GM23248 (cell line): ENCODE measurements at regions not wholly inside any gene's neighbourhood (a gene's known extent, or its start where the extent isn't known, plus 50 kb on each side); places are given as distances from the start of the nearest gene placed in this dataset.

ENCODE experiments used
- DNase-seq: peaks from one replicate; pipeline ENCODE4 v3.0.0-alpha.2; 2015
- H2AFZ ChIP-seq: fragments of 200-600 bp; sonication (generic); 2 replicates; pipeline ENCODE4 v1.6.1; 2016; ENCODE audit warnings: antibody characterized with exemption
- H3F3A ChIP-seq: fragments of 200-600 bp; sonication (generic); 2 replicates; pipeline ENCODE4 v1.6.1; 2016; ENCODE audit warnings: mild to moderate bottlenecking, antibody characterized with exemption, mixed run types; ENCODE audit not compliant: insufficient read depth
- H3K27ac ChIP-seq: fragments of 200-600 bp; sonication (generic); 2 replicates; pipeline ENCODE4 v1.5.1; 2016; ENCODE audit warnings: mild to moderate bottlenecking
- H3K27me3 ChIP-seq: fragments of 200-600 bp; sonication (generic); replicated peaks from 2 replicates; pipeline ENCODE4 v1.6.1; 2016; ENCODE audit warnings: mild to moderate bottlenecking; ENCODE audit not compliant: insufficient read depth
- H3K36me3 ChIP-seq: fragments of 200-600 bp; sonication (generic); 2 replicates; pipeline ENCODE4 v1.6.1; 2016; ENCODE audit warnings: low read depth, mild to moderate bottlenecking
- H3K4me1 ChIP-seq: fragments of 200-600 bp; sonication (generic); 2 replicates; pipeline ENCODE4 v1.6.1; 2016; ENCODE audit warnings: mild to moderate bottlenecking; ENCODE audit not compliant: insufficient read depth
- H3K4me2 ChIP-seq: fragments of 200-600 bp; sonication (generic); one replicate; pipeline ENCODE4 v1.6.1; 2016; ENCODE audit warnings: mild to moderate bottlenecking; ENCODE audit not compliant: unreplicated experiment
- H3K4me3 ChIP-seq: fragments of 200-600 bp; sonication (generic); 2 replicates; pipeline ENCODE4 v1.5.1; 2016; ENCODE audit warnings: mild to moderate bottlenecking
- H3K79me2 ChIP-seq: fragments of 200-600 bp; sonication (generic); 2 replicates; pipeline ENCODE4 v1.6.1; 2016; ENCODE audit warnings: mild to moderate bottlenecking; ENCODE audit not compliant: insufficient read depth
- H3K9ac ChIP-seq: fragments of 200-600 bp; sonication (generic); 2 replicates; pipeline ENCODE4 v1.6.1; 2016; ENCODE audit warnings: mild to moderate bottlenecking
- H3K9me2 ChIP-seq: fragments of 200-600 bp; sonication (generic); 2 replicates; pipeline ENCODE4 v1.6.1; 2016; ENCODE audit warnings: mixed run types, mild to moderate bottlenecking, moderate library complexity; ENCODE audit not compliant: insufficient read depth
- H3K9me3 ChIP-seq: fragments of 200-600 bp; sonication (generic); one replicate; pipeline ENCODE4 v1.6.1; 2017; ENCODE audit warnings: low read depth
- H4K20me1 ChIP-seq: fragments of 200-600 bp; sonication (generic); 2 replicates; pipeline ENCODE4 v1.6.0; 2016; ENCODE audit not compliant: insufficient read depth
- EZH2 ChIP-seq: fragments of 200-600 bp; sonication (generic); IDR thresholded peaks from 2 replicates; pipeline ENCODE4 v1.6.1; 2018; ENCODE audit warnings: antibody characterized with exemption, mild to moderate bottlenecking; ENCODE audit not compliant: insufficient read depth, poor library complexity, severe bottlenecking
- EZH2phosphoT487 ChIP-seq: fragments of 200-600 bp; sonication (generic); IDR thresholded peaks from 2 replicates; pipeline ENCODE4 v1.6.1; 2018; ENCODE audit warnings: antibody characterized with exemption, moderate library complexity, mild to moderate bottlenecking, low read depth; ENCODE audit not compliant: insufficient read depth
- whole genome bisulfite sequencing, 2 experiments: methylation state at CpG; one replicate each; pipeline ENCODE4 v1.1.6; 2015 to 2017; ENCODE audit warnings: low lambda C conversion rate in 2 of 2, low coverage in 1 of 2; ENCODE audit errors: missing lambda C conversion rate in 2 of 2; 5-methylcytosine and 5-hydroxymethylcytosine counted together
- in situ Hi-C: fragments of 300-500 bp; cut with MboI; formaldehyde crosslinking; loops from 2 replicates; pipeline ENCODE4 v1.15.0; 2020

- Histone ChIP-seq H4K20me1 (no peaks in the 10 kb centered on the region), H3K4me3 (no peak overlapping the region), H3K9me3 (no peaks in the 10 kb centered on the region), H3K4me2 (no peak overlapping the region), H3K9ac (no peak overlapping the region), H3K4me1 (no peaks in the 10 kb centered on the region), H3F3A (no peaks in the 10 kb centered on the region), H3K9me2 (no peaks in the 10 kb centered on the region), H3K36me3 (no peaks in the 10 kb centered on the region), H3K79me2 (no peaks in the 10 kb centered on the region), H3K27me3 (no peaks in the 10 kb centered on the region), H3K27ac (no peak overlapping the region), H2AFZ (no peak overlapping the region)
- 91% methylated on average over 21 of the region's 21 CpGs for WGBS, 2 experiments
- in situ Hi-C loops, result no loop called here
- DNase-seq, result no peak
- TF ChIP-seq EZH2phosphoT487, result no peak
- TF ChIP-seq EZH2, result no peak
These were observed 100.8 kb upstream of the ASAP2 start for GRCh38 chr2:9105601-9106337.

GRCh38 chr2:9103663-9104277 lies 100.3 kb upstream of the MBOAT2 start:
- no peak overlapping the region for H3K4me2 ChIP-seq
- no peaks in the 10 kb centered on the region for H3K36me3 ChIP-seq
- 91 to 92% methylated on average over 14 of the region's 14 CpGs for WGBS, 2 experiments
- H3K9me3 ChIP-seq, result no peaks in the 10 kb centered on the region
- TF ChIP-seq EZH2, result no peak
- TF ChIP-seq EZH2phosphoT487, result no peak
- H3K79me2 ChIP-seq, result no peaks in the 10 kb centered on the region
- H2AFZ ChIP-seq, result no peak overlapping the region
- no peaks in the 10 kb centered on the region for H3F3A ChIP-seq
- no peak overlapping the region for H3K9ac ChIP-seq
- no peaks in the 10 kb centered on the region for H3K27me3 ChIP-seq
- H3K27ac ChIP-seq, result no peak overlapping the region
- H3K4me3 ChIP-seq, result no peak overlapping the region
- in situ Hi-C loops, result no loop called here
- H3K9me2 ChIP-seq, result no peaks in the 10 kb centered on the region
- no peaks in the 10 kb centered on the region for H4K20me1 ChIP-seq
- DNase-seq, result no peak
- H3K4me1 ChIP-seq, result no peaks in the 10 kb centered on the region; the same call in 1 of the 2 replicates

GRCh38 chr2:9102861-9103662 lies 99.6 kb upstream of the MBOAT2 start:
- Histone ChIP-seq H3K27ac (no peak overlapping the region), H2AFZ (no peak overlapping the region), H4K20me1 (no peaks in the 10 kb centered on the region), H3K27me3 (no peaks in the 10 kb centered on the region), H3K9me3 (no peaks in the 10 kb centered on the region), H3K9ac (no peak overlapping the region), H3F3A (no peaks in the 10 kb centered on the region), H3K36me3 (no peaks in the 10 kb centered on the region), H3K9me2 (no peaks in the 10 kb centered on the region), H3K4me2 (no peak overlapping the region), H3K4me1 (no peaks in the 10 kb centered on the region; the same call in 1 of the 2 replicates), H3K4me3 (no peak overlapping the region), H3K79me2 (no peaks in the 10 kb centered on the region)
- no peak for DNase-seq
- whole genome bisulfite sequencing, 2 experiments, result 74 to 75% methylated on average over 21 of the region's 21 CpGs
- TF ChIP-seq EZH2 (no peak), EZH2phosphoT487 (no peak)
- in situ Hi-C loops, result no loop called here

GRCh38 chr2:9101763-9102425 lies 98.4 kb upstream of the MBOAT2 start:
- Histone ChIP-seq H3K27ac (no peak overlapping the region), H3K9me3 (no peaks in the 10 kb centered on the region), H3K27me3 (no peaks in the 10 kb centered on the region), H3K79me2 (no peaks in the 10 kb centered on the region), H3K4me2 (no peak overlapping the region), H4K20me1 (no peaks in the 10 kb centered on the region), H3K4me1 (no peaks in the 10 kb centered on the region; the same call in 1 of the 2 replicates), H3K4me3 (no peak overlapping the region), H3K36me3 (no peaks in the 10 kb centered on the region), H2AFZ (no peak overlapping the region), H3K9ac (no peak overlapping the region), H3K9me2 (no peaks in the 10 kb centered on the region), H3F3A (no peaks in the 10 kb centered on the region)
- in situ Hi-C loops, result no loop called here
- WGBS, 2 experiments, result 89% methylated on average over 11 of the region's 11 CpGs
- TF ChIP-seq EZH2phosphoT487 (no peak), EZH2 (no peak)
- no peak for DNase-seq
